Activated CD8-positive, alpha-beta T cell treated with anti-CD3 and anti-CD28 coated beads for 36 hours (primary cell): ENCODE measurements at regions not wholly inside any gene's neighbourhood (a gene's known extent, or its start where the extent isn't known, plus 50 kb on each side); places are given as distances from the start of the nearest gene placed in this dataset.

Experiments
- ATAC-seq: fragments of 200-7000 bp; cut with Tn5 transposase; one replicate; pipeline ENCODE4 v1.10.0; 2021; ENCODE audit warnings: mild to moderate bottlenecking, moderate library complexity
- CTCF ChIA-PET: fragments of 350-600 bp; sonication (Branson Sonifier 250); formaldehyde crosslinking; loops from one replicate; lab custom pipeline; 2021; ENCODE audit warnings: antibody characterized with exemption; lab: Charles Lee
- POLR2A ChIA-PET: fragments of 350-600 bp; sonication (Branson Sonifier 250); formaldehyde crosslinking; loops from one replicate; lab custom pipeline; 2021; ENCODE audit warnings: antibody characterized with exemption; lab: Charles Lee
- DNase-seq: peaks from one replicate; pipeline ENCODE4 v3.0.0-alpha.2; 2020
- H3K27ac Mint-ChIP-seq: one replicate; pipeline ENCODE4 v1.8.0; 2021; ENCODE audit warnings: mild to moderate bottlenecking, mixed read lengths
- H3K27me3 Mint-ChIP-seq: one replicate; pipeline ENCODE4 v1.8.0; 2021; ENCODE audit warnings: mixed read lengths
- H3K36me3 Mint-ChIP-seq: one replicate; pipeline ENCODE4 v1.8.0; 2021; ENCODE audit warnings: low read depth, mixed read lengths
- H3K4me1 Mint-ChIP-seq: one replicate; pipeline ENCODE4 v1.8.0; 2021; ENCODE audit warnings: low read depth, mixed read lengths
- H3K4me3 Mint-ChIP-seq: one replicate; pipeline ENCODE4 v1.8.0; 2021; ENCODE audit warnings: mild to moderate bottlenecking, moderate library complexity, mixed read lengths
- H3K9me3 Mint-ChIP-seq: one replicate; pipeline ENCODE4 v1.8.0; 2021; ENCODE audit warnings: mixed read lengths
- CTCF ChIP-seq: fragments of 200-600 bp; IDR thresholded peaks from one replicate; pipeline ENCODE4 v1.8.0; 2022; ENCODE audit warnings: antibody characterized with exemption, mild to moderate bottlenecking
- intact Hi-C: fragments of 100-400 bp; cut with micrococcal nuclease; formaldehyde crosslinking; loops from one replicate; pipeline ENCODE4 v1.10.0; 2022

GRCh38 chr1:212207822-212208520 is 77.2 kb upstream of the PPP2R5A start:
- Mint-ChIP-seq H3K27ac (no peak overlapping the region), H3K36me3 (no peaks in the 10 kb centered on the region), H3K27me3 (no peaks in the 10 kb centered on the region), H3K4me1 (no peaks in the 10 kb centered on the region), H3K9me3 (no peaks in the 10 kb centered on the region), H3K4me3 (no peak overlapping the region)
- CTCF ChIA-PET: no interaction called here
- DNase-seq (no peak), ATAC-seq (no peak)
- intact Hi-C loops: no loop called here
- POLR2A ChIA-PET: no interaction called here
- TF ChIP-seq CTCF: no peak

- no peaks in the 10 kb centered on the region for H3K4me1 Mint-ChIP-seq
- DNase-seq (no peak), ATAC-seq (no peak)
- no peaks in the 10 kb centered on the region for H3K36me3 Mint-ChIP-seq
- intact Hi-C loops: no loop called here
- no peak for TF ChIP-seq CTCF
- no peak overlapping the region for H3K4me3 Mint-ChIP-seq
- no peak overlapping the region for H3K27ac Mint-ChIP-seq
- ChIA-PET CTCF (no interaction called here), POLR2A (interaction anchor here (1.0 kb wide), 1 partner anchor 569 kb away, joined by 3 read pairs; no protein-coding TSS in a partner anchor)
- H3K9me3 Mint-ChIP-seq: no peaks in the 10 kb centered on the region
- no peaks in the 10 kb centered on the region for H3K27me3 Mint-ChIP-seq
These were observed 76.1 kb upstream of the PPP2R5A start for GRCh38 chr1:212208978-212209644.

GRCh38 chr1:212211371-212211770 is 73.8 kb upstream of the PPP2R5A start:
- CTCF ChIA-PET: no interaction called here
- no peak overlapping the region for H3K27ac Mint-ChIP-seq
- H3K9me3 Mint-ChIP-seq: no peaks in the 10 kb centered on the region
- H3K27me3 Mint-ChIP-seq: no peaks in the 10 kb centered on the region
- no peak overlapping the region for H3K4me3 Mint-ChIP-seq
- intact Hi-C loops: no loop called here
- no peak for ATAC-seq
- POLR2A ChIA-PET: no interaction called here
- no peaks in the 10 kb centered on the region for H3K36me3 Mint-ChIP-seq
- no peak for DNase-seq
- TF ChIP-seq CTCF: no peak
- no peaks in the 10 kb centered on the region for H3K4me1 Mint-ChIP-seq

GRCh38 chr1:212212343-212212742 is 72.9 kb upstream of the PPP2R5A start:
- no peak for ATAC-seq
- no peak for TF ChIP-seq CTCF
- H3K4me3 Mint-ChIP-seq: no peak overlapping the region
- no peak for DNase-seq
- intact Hi-C loops: no loop called here
- no peaks in the 10 kb centered on the region for H3K4me1 Mint-ChIP-seq
- H3K36me3 Mint-ChIP-seq: no peaks in the 10 kb centered on the region
- H3K9me3 Mint-ChIP-seq: no peaks in the 10 kb centered on the region
- ChIA-PET POLR2A (interaction anchor here (0.6 to 0.7 kb wide), 2 partner anchors 38 to 172 kb away, joined by 3 read pairs; no protein-coding TSS in a partner anchor), CTCF (no interaction called here)
- H3K27ac Mint-ChIP-seq: no peak overlapping the region
- H3K27me3 Mint-ChIP-seq: no peaks in the 10 kb centered on the region

- CTCF ChIA-PET: no interaction called here
- ATAC-seq (no peak), DNase-seq (no peak)
- H3K27me3 Mint-ChIP-seq: no peaks in the 10 kb centered on the region
- no peaks in the 10 kb centered on the region for H3K4me1 Mint-ChIP-seq
- TF ChIP-seq CTCF: no peak
- no peaks in the 10 kb centered on the region for H3K36me3 Mint-ChIP-seq
- POLR2A ChIA-PET: interaction anchor here (0.6 to 0.7 kb wide), 3 partner anchors 15 to 172 kb away, joined by 3 to 4 read pairs (median 3); no protein-coding TSS in a partner anchor
- intact Hi-C loops: no loop called here
- no peak overlapping the region for H3K4me3 Mint-ChIP-seq
- no peak overlapping the region for H3K27ac Mint-ChIP-seq
- no peaks in the 10 kb centered on the region for H3K9me3 Mint-ChIP-seq
These were observed 72.3 kb upstream of the PPP2R5A start for GRCh38 chr1:212212906-212213305.
